Stimulated activated CD8-positive, alpha-beta memory T cell treated with anti-CD3 and anti-CD28 coated beads, Interleukin-4, amount 100 ng/mL, for 48 hours (primary cell): ENCODE measurements at regions not wholly inside any gene's neighbourhood (a gene's known extent, or its start where the extent isn't known, plus 50 kb on each side); places are given as distances from the start of the nearest gene placed in this dataset.

Source experiments
- DNase-seq: peaks from one replicate; pipeline ENCODE4 v3.0.0-alpha.2; 2020

DNA sequence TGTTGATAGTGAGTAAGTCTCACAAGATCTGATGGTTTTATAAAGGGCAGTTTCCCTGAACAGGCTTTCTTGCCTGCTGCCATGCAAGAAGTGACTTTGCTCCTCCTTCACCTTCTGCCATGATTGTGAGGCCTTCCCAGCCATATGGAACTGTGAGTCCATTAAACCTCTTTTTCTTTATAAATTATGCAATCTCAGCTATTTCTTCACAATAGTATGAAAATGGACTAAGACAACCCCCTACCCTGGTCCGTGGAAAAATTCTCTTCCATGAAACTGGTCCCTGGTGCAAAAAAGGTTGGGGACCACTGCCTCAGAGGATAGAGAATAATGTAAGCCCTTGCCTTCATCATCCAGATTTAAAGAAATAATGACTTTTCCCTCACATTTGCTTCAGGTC, 861.3 kb downstream of the QKI start:
- no peak for DNase-seq

DNA sequence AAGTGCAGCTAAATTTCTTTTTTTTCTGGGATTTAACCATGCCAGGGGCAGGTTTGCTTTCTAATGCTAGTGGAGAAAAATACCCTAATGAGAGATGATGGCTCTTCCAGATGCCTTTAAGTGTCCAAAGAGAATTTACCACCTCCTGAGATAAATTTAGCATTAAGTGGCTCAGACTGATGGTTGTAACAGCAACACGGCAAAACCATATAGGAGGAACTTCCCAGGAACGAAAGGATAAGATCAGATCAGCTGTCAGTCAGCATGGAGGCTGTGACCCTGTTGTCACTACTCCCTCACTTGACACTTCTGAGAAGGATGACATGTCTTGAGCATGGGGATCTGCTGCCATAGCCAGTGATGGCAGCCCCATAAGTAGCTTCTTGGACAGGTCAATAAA, 860.0 kb downstream of the QKI start:
- DNase-seq, result no peak

DNA sequence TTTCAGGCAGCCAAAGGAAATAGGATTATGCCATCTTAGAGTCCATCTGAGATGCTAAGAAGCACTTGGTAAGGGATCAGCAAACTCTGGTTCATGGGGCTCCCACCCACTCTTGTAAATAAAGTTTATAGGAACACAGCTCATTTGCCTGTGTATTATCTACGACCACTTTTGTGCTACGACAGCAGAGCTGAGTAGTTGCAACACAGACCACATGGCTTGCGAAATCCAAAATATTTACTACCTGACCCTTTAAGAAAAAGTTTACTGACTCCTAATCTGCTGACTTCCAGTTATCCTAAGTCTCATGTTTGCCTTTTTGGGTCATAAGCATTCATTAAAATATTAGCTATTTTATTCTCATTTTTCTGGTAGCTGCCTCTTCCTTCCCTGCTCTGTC, 859.0 kb downstream of the QKI start:
- DNase-seq, result no peak

DNA sequence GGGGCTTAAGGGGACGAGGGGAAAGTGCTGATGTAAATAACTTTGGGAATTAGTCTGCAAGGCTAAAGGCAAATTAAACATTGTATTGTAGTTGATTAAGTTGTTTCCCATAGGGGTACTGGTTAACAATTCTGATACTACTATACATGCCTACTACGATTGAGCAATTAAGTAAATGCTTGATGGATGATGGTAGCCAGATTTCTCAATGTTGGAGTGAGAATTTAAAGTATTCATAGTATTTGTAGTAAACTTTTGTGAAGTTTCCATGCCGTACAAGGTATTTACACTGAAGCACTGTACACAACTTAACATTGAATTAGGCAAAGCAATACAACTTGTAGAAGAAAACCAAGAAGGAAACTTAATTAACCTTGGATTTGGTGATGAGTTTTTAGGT, 852.3 kb downstream of the QKI start:
- no peak for DNase-seq

DNA sequence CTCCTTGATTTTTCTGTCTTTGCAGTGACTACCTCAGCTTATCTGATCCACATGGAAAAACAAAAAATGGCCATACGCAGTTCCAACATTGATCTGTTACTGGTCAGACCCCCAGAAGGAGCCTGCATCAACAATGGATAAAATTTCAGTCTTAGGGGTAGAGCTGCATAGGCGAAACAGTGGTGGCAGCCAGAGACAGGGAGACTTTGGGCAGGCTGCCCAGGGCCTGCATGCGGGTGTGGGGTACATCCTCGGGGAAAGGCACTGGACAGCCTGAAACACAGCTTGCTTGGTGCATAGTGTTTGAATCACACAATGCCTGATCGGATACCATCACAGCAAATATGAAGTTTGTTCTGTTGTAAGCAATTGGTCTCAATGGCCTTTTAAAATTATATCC, 847.8 kb downstream of the QKI start:
- DNase-seq, result no peak

DNA sequence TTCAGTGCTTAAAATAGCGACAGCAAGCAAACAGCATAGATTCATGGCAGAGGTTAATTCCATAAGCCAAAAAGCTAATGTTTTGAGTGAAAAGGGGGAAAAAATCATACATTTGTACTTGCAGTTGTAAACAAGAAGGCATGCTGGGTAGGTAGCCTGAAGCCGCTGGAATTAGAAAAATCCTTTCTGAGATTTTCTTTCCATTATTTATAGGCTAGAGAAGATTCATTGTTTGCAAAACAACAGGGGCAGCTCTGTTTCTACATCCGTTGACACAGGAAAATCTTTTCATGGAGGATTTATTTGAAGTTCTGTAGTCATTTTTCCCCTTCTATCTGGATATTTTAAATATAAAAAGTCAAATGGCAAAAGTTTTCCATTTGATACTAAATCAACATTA, 843.9 kb downstream of the QKI start:
- DNase-seq, result no peak

DNA sequence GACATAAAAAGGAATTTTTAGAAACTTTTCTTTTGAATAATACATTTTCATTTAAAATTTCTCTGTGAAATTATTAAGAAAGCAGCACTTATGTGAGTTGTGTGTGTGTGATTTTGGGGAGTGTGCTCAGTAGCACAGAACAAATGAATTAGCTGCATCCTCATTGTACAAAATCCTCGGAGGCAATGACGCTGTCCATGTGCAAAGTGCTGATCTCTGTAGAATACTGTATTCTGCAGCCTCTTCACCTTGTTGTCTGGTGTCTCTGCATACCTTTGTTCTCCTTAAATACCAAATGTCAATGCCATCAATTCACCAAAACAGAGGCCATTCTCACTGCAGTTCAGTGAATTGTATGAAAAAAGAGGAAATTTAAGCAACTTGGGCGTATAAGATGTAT, 838.4 kb downstream of the QKI start:
- DNase-seq, result no peak

DNA sequence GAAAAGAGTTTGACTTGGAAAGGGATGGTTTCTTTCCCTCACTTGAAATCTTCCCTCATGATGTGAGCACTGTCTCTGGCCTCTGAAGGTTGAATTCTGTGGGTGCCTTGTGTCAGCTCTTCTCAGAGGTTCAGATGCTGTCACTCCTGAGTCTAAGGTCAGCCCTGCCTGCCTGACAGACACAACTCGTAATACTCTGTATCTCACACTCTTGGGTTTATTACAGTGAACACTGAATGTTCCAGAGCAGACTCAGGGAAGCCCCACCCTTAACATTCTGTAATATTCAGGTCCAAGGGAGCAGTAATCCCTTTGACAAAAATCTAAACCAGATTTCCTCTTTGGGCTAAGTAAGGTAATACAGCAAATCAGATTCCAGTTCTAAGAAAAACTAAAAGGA, 837.8 kb downstream of the QKI start:
- DNase-seq, result no peak

DNA sequence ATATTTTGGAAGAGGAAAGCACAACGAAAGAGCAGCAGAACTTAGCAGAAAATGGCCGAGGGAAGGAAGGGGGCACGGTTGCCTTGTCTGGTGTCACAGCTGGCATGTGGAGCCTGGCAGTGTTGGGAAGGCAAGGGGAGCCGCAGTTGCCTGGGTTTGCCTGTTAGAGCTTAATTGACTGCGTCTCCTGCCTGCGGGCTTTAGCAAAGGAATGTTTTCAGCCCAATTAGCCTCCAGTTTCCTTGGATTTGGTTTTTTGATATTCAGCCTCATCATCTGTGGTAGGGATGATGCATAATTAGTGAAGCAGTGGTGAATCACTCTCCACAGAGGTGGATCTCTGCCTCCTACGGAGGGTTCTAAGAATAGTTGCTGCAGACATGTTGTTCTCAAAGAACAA, 832.6 kb downstream of the QKI start:
- DNase-seq, result no peak

DNA sequence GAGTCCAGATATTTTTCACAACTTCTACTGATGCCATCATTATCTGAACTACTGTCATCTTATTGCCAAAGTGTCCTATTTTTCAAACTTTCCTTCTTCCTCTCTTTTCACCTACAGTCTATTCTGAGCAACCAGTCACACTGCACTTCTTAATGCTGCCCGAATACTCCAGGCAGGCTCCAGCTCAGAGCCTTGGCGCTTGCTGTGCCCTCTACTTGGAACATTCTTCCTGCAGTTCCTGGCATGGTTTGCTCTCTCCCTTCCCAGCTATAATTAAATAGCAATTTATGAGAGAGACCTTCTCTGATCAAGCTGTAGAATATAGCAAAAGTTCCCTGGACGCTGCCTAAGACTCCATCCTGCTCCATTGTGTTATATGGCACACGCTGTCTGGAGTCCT, 831.6 kb downstream of the QKI start:
- DNase-seq, result no peak

DNA sequence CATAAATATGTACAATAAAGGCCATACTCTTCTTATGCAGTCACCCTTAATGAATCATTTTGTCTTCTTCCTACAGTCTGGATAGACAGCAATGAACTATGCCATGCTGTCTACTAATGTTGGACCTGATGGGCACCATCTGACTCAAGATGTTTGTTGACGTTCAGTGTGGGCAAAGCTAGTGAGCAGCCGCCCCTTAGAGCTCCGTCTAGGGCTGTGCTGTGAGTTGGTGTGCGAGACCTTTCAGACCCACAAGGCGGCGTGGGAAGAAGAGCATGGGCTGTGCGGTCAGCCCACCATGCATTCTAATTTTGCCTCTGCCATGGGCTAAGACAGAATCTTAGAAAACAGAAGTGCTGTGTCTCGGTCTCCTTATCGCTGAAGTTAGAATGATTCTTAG, 829.4 kb downstream of the QKI start:
- DNase-seq, result no peak

DNA sequence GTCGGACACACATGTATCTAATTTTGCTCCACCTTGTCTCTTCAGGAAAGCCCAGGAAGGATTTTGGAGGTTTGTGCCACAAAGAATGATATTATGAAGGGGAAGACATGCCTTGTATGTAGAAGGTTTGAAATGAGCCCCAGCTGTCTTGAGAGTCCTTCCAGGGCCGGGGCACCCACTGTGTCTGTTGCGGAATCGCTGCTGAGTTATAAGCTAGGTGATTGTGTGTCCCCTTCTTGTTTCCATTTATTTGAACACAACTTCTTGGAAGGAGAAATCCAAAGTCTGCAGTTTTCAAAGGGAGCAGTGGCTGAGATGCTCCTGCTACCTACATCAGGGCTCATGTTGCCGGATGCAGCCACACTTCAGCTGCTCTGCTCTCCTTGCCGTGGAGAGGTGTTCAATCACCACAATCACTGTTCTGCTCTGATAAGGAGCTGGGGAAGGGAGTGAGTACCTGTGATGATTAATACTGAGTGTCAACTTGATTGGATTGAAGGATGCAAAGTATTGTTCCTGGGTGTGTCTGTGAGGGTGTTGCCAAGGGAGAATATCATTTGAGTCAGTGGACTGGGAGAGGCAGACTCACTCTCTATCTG, 828.6 kb downstream of the QKI start:
- DNase-seq, result no peak

DNA sequence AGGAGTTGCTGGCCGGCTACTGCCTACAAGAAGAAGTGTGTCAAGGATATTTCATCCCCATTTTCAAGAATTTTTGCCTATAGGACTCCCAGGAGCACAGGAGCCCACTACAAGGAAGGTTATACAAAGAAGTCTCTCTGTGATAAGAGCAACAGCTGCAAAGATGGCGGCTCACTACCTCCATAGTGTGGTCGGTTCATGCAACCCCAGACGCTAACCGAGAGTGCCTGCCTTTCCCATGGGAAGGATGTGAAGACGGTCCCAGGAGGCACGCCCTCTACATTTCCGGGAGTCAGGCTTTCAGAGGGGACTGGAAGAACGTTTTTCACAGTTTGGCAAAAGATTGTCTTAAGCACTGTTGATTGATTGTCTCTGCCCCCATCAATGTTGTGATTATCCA, 816.3 kb downstream of the QKI start:
- no peak for DNase-seq

DNA sequence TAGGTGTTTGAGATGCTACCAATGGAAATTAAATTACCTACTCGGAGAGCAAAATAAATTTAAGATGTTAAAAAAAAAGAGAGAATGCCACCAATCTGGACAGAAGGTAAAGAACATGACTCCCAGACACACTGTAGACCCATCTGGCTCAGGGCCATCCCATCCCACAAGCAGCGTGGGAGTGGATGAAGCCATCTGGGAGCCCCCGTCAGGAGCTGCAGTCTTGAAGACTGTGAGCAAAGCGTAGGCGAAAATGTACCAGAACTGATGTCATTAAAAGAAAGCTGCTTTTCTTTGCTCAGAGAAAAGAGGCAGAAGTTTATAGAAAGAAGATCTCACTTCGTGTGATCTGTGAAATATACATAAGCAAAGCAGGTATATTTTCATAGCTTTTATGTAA, 815.7 kb downstream of the QKI start:
- DNase-seq, result no peak

DNA sequence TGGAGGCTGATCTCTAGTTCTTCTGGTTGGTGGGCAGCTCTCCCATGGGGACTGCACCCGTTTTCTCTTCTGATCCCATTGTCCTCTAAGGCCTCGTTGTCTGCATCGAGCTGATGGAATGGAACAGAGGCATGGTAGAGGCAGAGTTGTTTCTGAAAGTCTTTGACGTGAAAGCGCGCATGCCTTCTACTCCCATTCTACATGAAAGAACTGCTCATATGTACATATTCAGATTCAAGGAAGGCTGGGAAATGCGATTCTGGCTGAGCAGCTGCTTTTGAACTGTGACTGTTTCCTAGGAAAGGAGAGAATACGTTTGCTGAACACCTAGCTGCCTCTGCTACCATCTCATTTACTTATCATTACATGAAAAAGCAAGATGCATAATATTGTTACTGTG, 815.2 kb downstream of the QKI start:
- DNase-seq, result no peak

DNA sequence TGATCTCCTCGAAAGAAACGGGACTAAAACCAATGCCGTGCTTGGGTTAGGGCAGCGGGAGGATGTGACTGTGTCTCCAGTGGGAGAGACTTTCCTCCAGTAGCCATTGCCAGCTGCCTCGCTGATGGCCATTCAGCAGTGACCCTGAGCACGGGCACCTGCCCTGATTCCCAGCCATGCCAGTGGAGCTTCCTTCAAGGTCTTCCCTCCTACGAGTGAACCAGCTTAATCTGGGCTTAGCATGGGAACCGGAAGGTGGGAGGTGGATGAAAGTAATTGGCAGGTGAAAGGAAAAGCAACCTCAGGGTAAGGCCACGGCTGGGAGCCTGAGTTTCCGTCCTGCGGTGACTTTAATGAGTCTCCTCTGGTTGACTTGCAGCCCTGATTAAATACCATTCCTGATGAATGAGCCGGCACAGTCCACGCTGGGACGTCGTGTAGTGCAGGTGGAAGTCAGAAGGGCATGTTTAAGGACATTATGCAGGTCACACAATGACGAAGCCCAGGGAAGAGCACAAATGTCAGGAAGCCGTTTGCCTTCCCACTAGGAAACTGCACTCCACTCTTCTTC, 813.5 kb downstream of the QKI start:
- DNase-seq, result no peak

DNA sequence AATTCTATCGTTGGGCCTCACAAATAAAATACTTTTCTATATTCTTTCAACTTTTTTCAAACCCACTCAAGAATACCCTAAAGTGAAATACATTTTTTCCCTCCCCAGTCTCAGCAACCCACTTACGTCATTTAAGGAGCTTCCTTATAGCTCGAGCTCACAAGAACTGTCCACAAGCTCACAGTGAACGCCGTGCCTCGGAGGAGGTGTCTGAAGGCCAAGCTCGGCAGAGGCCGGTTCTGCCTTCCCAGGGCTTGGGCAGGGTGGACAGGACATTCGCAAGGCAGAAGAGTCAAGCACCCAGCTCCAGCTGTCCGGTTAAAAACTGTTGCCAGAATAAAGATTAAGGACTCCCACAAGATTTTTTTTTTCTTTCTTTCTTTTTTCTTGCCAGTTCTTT, 802.3 kb downstream of the QKI start:
- no peak for DNase-seq

DNA sequence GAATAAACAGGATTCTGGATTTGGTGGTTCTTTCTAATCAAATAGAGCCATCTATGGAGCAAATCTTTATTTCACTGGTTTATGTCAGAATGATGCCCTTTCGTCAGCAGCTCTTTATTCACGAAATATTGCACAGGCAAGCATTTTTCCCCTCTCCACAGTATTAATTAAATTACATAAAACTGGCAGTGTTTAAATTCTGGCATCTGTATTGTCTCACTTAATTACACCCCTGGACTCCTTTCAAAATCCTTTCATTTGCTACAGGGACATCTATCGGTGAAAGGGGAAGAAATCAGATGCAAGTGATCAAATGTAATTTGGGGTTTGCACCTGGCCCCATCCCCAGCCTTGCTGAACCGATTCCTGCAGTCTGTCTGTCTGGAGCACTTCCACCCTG, 801.9 kb downstream of the QKI start:
- DNase-seq, result no peak

DNA sequence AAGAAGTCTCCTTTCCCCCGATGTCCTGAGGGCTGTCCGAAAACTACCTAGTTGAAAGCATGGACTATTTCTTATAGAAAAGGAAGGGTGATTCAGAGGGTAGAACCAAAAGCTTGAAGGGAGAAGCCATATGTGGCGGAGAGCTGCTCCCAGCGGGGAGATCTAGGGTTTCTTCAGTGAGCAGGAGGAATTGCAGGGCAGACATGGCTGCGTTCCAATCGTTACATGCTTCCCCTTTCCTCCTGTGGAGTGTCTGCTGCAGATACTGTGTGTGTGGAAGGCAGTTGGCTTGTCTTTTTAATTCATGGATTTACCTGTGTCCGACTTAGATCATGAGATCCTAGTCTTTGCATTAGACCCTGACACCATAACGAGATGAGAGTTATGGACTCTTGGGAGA, 799.5 kb downstream of the QKI start:
- DNase-seq, result no peak

DNA sequence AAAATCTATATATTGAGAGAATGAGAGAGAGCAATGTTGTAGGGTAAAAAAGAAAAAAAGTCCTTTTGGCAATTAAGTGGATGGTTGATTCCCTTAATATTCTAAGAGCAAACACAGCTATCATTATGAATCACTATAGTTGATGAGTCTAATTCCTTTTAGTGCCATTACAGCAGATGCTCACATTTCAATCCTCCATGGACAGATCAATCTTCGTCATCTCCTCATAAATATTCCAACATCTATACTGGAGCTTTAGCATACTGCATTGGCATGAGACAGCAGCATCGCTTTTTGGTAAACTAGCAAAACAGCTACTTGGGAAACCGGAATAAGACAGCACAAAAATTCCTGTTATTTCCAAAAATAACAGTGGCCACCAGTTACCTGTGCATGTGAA, 796.7 kb downstream of the QKI start:
- no peak for DNase-seq

DNA sequence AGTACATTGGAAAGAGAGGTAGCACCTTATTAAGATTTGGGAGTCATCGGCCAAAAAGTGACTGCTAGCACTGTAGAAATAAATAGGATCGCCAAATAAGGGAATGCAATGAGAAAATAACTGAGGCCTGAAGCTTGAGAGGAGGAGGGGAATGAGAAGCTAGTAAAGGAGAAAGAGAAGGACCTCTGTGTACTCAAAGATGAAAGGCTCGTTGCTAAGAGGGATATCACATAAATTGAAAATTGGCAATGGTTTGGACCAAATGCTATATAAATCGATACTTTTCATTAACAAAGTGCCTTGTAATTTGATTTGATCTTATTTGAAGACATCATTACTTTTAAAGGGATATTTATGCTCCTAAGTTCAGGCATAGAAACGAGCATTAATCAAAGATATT, 796.3 kb downstream of the QKI start:
- no peak for DNase-seq

DNA sequence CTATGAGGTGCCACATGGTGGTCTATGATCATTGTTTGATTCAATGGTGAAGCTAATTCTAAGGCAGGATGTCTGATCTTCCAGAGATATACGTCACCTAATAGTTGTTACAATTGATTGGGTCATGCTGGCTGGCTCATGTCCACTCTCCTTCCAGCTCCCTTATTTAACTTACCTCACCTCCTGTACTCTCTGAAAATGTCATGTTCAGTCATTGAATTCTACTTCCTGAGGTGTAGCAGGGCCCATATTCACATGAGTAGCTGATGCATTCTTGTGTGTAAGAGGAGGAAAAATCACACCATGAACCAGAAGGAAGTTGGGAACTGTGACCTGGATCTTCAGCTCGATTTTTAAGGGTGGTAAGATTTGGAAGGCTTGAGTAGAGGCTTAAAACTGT, 795.8 kb downstream of the QKI start:
- no peak for DNase-seq

DNA sequence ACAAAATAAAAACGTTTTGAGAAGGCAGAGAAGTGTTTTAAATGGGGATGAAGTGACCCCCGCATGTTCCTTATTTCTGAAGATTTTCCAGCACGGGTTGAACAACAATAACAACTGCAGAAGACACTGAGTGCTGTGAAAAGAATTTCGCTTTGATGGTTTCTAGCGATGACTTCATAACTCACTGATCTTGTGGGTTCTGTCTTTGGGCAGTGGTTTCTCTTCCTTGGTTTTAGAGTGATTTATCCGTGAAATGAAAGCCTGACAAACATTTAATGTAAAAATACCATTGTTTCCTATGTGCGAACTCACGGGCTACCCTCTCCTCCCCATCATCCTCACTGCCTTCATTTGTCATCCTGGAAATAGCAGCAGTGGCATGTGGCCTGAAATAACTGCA, 793.9 kb downstream of the QKI start:
- no peak for DNase-seq

DNA sequence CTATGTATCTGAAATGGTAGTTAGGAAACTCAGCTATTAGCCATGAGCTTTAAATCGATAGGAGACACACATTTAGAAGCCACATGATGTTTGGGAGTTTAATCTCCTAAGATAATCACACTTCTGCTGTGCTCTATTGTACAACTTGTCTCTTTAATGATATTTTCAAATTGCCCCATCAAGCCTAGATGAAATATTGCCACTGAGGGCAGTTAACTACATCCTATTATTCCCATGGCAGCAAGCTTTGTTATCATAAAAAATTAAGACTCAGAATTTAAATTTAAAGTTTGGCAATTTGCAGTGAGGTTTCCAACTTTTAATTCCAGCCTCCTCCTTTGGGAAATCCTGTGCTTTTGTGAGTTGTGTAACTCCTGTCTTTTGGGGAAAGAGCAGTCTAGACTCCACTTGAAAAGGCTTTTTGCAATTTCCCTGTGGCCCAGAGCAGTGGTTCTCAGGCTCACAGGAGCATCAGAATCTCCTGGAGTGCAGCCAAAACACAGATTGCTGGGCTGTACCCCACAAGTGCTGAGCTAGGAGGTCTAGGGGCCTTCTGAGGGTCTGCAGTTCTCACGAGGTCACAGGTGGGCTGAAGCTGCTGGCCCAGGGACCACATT, 792.4 kb downstream of the QKI start:
- no peak for DNase-seq

DNA sequence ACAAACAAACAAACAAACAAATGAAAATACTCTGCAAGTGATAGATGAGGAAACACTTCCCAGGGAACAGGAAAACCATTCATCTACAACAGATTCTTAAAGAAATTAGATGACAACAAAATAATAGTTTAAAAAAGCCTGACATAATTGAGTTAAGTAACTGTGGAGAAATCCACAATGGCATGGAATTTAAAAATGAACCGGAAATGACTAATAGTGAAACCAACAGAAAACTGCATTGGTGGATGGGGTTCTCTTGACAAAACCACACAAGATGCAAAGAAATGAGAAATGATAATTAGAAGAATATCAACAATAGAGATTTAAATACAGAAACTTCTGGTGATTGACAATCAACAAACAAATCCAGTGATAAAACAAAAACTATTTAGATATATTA, 785.6 kb downstream of the QKI start:
- no peak for DNase-seq
